GM10248 (cell line): ENCODE measurements at regions not wholly inside any gene's neighbourhood (a gene's known extent, or its start where the extent isn't known, plus 50 kb on each side); places are given as distances from the start of the nearest gene placed in this dataset.
"Not testable (repeated sequence)": the region's sequence is repeated elsewhere in the genome, so short reads cannot be mapped to it uniquely, and the experiment has no call there.

ENCODE experiments used
- CTCF ChIA-PET: fragments of 300-600 bp; sonication (Branson Sonifier 250); formaldehyde crosslinking; extraction: SDS; loops from one replicate; lab custom pipeline; 2021; ENCODE audit warnings: antibody characterized with exemption; lab: Yijun Ruan, JAX
- POLR2A ChIA-PET: fragments of 350-650 bp; sonication (Branson Sonifier 250); formaldehyde crosslinking; extraction: SDS; loops from one replicate; lab custom pipeline; 2020; ENCODE audit warnings: antibody characterized with exemption; lab: Yijun Ruan, JAX
- DNase-seq: peaks from one replicate; pipeline ENCODE4 v3.0.0; 2012; ENCODE audit errors: extremely low spot score
- CTCF ChIP-seq: IDR thresholded peaks from 2 replicates; pipeline ENCODE4 v1.5.1; 2012; ENCODE audit warnings: mild to moderate bottlenecking, low read depth; ENCODE audit errors: extremely low read depth, missing control alignments, control extremely low read depth

- CTCF ChIA-PET = interaction anchor here (0.9 kb wide), 1 partner anchor 13 kb away, joined by 3 read pairs; no protein-coding TSS in a partner anchor
- POLR2A ChIA-PET = no interaction called here
- TF ChIP-seq CTCF = no peak
- DNase-seq = no peak
These were observed 488.5 kb upstream of the MAP3K7 start for GRCh38 chr6:91075244-91075976.

GRCh38 chr6:91063362-91063761 lies 476.5 kb upstream of the MAP3K7 start:
- DNase-seq = no peak
- ChIA-PET CTCF (no interaction called here), POLR2A (no interaction called here)
- TF ChIP-seq CTCF = no peak

- no peak for TF ChIP-seq CTCF
- ChIA-PET CTCF (no interaction called here), POLR2A (no interaction called here)
- no peak for DNase-seq
These were observed 470.8 kb upstream of the MAP3K7 start for GRCh38 chr6:91057689-91058088.

- TF ChIP-seq CTCF = no peak
- POLR2A ChIA-PET = no interaction called here
- CTCF ChIA-PET = interaction anchor here (1.2 kb wide), 1 partner anchor 13 kb away, joined by 3 read pairs; no protein-coding TSS in a partner anchor
- no peak for DNase-seq
These were observed 469.1 kb upstream of the MAP3K7 start for GRCh38 chr6:91055959-91056358.

GRCh38 chr6:91052473-91053450 lies 465.9 kb upstream of the MAP3K7 start:
- POLR2A ChIA-PET, DNase-seq: not testable (repeated sequence)
- CTCF ChIA-PET = interaction anchor here (0.9 kb wide), 1 partner anchor 29 kb away, joined by 5 read pairs; no protein-coding TSS in a partner anchor

- CTCF ChIA-PET = no interaction called here
- DNase-seq = no peak
- POLR2A ChIA-PET = no interaction called here
- TF ChIP-seq CTCF = no peak
These were observed 458.3 kb upstream of the MAP3K7 start for GRCh38 chr6:91045161-91045560.
